ENCODE measurements at regions not wholly inside any gene's neighbourhood (a gene's known extent, or its start where the extent isn't known, plus 50 kb on each side); places are given as distances from the start of the nearest gene placed in this dataset.
"Not testable (repeated sequence)": the region's sequence is repeated elsewhere in the genome, so short reads cannot be mapped to it uniquely, and the experiment has no call there.

GRCh38 chr2:105989803-105990202 is 204.3 kb downstream of the UXS1 start:
- H3K36me3 Mint-ChIP-seq (ENCODE audit: low read depth) = peaks cover 26% of the 10 kb centered on the region
- H3K27me3 Mint-ChIP-seq, POLR2A ChIA-PET, DNase-seq, H3K4me3 Mint-ChIP-seq, H3K27ac Mint-ChIP-seq: not testable (repeated sequence)
- CTCF ChIA-PET = interaction anchor here (1.0 kb wide), 1 partner anchor 219 kb away, joined by 3 read pairs; no protein-coding TSS in a partner anchor
- H3K9me3 Mint-ChIP-seq = peaks cover 67% of the 10 kb centered on the region
- peaks cover 17% of the 10 kb centered on the region for H3K4me1 Mint-ChIP-seq

- peaks cover 62% of the 10 kb centered on the region for H3K9me3 Mint-ChIP-seq
- ChIA-PET CTCF (no interaction called here), POLR2A (no interaction called here)
- H3K4me3 Mint-ChIP-seq = no peak overlapping the region
- H3K4me1 Mint-ChIP-seq = peaks cover 18% of the 10 kb centered on the region
- no peak overlapping the region for H3K27ac Mint-ChIP-seq
- DNase-seq = no peak
- peaks cover 27% of the 10 kb centered on the region for H3K36me3 Mint-ChIP-seq (ENCODE audit: low read depth)
- H3K27me3 Mint-ChIP-seq = no peaks in the 10 kb centered on the region
Observed at GRCh38 chr2:105989070-105989469, 205.0 kb downstream of the UXS1 start.

DNA sequence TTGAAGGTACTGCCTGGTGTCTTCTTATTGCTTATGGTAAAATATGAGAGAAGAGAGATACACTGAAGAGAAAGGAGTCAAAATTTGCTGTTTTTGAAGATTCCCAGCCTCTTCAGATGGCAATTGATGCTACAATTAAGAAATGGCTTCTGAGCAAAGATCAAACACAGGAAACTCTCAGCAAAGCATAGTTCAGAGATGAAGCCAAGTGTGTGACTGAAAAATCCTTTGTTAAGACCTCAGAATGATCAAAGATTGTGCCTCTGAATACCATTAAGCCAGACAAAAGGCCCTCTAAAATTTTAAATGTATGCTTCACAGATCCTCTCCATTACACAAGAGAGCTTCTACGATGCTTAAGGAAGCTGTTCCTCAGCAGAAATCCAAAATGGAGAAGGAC is 216.3 kb downstream of the UXS1 start:
- Mint-ChIP-seq H3K36me3 (ENCODE audit: low read depth) (peaks cover 2% of the 10 kb centered on the region), H3K4me1 (peaks cover 9% of the 10 kb centered on the region), H3K9me3 (peaks cover 15% of the 10 kb centered on the region), H3K27ac (no peak overlapping the region), H3K4me3 (no peak overlapping the region), H3K27me3 (no peaks in the 10 kb centered on the region)
- POLR2A ChIA-PET = no interaction called here
- CTCF ChIA-PET = no interaction called here
- no peak for DNase-seq

GRCh38 chr2:105977212-105977611 is 216.9 kb downstream of the UXS1 start:
- H3K4me1 Mint-ChIP-seq = peaks cover 12% of the 10 kb centered on the region
- ChIA-PET CTCF (no interaction called here), POLR2A (no interaction called here)
- no peak for DNase-seq
- H3K27me3 Mint-ChIP-seq = no peaks in the 10 kb centered on the region
- H3K27ac Mint-ChIP-seq = no peak overlapping the region
- peaks cover 15% of the 10 kb centered on the region for H3K9me3 Mint-ChIP-seq
- H3K36me3 Mint-ChIP-seq (ENCODE audit: low read depth) = peaks cover 2% of the 10 kb centered on the region
- no peak overlapping the region for H3K4me3 Mint-ChIP-seq

GRCh38 chr2:105974812-105975211 is 219.3 kb downstream of the UXS1 start:
- POLR2A ChIA-PET = no interaction called here
- no peaks in the 10 kb centered on the region for H3K27me3 Mint-ChIP-seq
- no peak overlapping the region for H3K27ac Mint-ChIP-seq
- peaks cover 17% of the 10 kb centered on the region for H3K4me1 Mint-ChIP-seq
- no peak overlapping the region for H3K4me3 Mint-ChIP-seq
- no peak for DNase-seq
- H3K9me3 Mint-ChIP-seq = peaks cover 9% of the 10 kb centered on the region
- CTCF ChIA-PET = no interaction called here
- H3K36me3 Mint-ChIP-seq (ENCODE audit: low read depth) = peaks cover 2% of the 10 kb centered on the region

DNA sequence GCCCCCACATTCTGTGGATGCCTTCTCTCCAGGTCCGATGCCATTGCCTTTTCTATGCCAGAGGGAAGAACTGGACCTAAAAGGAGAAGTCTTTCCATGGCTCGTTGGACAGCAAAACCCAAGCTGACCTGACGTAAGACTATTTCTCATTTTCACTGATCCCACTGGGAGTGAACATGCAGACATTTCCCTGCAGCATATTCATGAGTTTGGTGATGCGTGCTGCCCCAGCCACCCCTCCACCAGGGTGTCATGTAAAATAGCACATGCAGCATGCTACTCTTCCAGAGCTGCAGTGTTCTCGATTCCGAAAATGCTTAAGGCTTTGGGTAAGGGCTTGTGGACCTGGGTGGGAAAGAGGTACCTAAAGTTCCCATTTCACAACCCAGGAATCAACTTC is 221.2 kb downstream of the UXS1 start:
- POLR2A ChIA-PET = no interaction called here
- Mint-ChIP-seq H3K4me1 (peaks cover 17% of the 10 kb centered on the region), H3K9me3 (peaks cover 4% of the 10 kb centered on the region), H3K27ac (no peak overlapping the region), H3K4me3 (no peak overlapping the region), H3K36me3 (ENCODE audit: low read depth) (peaks cover 2% of the 10 kb centered on the region), H3K27me3 (no peaks in the 10 kb centered on the region)
- CTCF ChIA-PET = no interaction called here
- no peak for DNase-seq

DNA sequence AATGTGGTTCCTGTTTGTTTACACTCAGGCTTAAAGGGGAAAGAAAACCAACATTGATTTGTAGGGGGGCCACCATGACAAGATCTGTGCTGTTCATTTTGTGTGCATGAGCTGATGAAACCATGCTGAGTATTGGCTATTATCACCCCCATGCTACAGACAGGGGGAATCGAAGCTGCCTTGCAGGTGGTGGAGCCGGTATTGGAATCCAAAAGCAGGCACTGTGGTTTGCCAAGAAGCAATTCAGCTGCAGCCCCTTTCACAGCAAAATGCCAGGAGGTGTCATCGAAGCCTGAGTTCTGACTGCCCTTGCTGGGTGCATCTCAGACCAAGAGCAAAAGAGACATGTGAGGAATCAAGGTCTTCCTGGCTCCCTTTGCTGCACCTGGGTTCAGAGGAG is 221.9 kb downstream of the UXS1 start:
- no peaks in the 10 kb centered on the region for H3K27me3 Mint-ChIP-seq
- ChIA-PET CTCF (no interaction called here), POLR2A (no interaction called here)
- no peak overlapping the region for H3K4me3 Mint-ChIP-seq
- no peaks in the 10 kb centered on the region for H3K9me3 Mint-ChIP-seq
- H3K4me1 Mint-ChIP-seq = peaks cover 16% of the 10 kb centered on the region
- DNase-seq = no peak
- H3K36me3 Mint-ChIP-seq (ENCODE audit: low read depth) = no peaks in the 10 kb centered on the region
- no peak overlapping the region for H3K27ac Mint-ChIP-seq

DNA sequence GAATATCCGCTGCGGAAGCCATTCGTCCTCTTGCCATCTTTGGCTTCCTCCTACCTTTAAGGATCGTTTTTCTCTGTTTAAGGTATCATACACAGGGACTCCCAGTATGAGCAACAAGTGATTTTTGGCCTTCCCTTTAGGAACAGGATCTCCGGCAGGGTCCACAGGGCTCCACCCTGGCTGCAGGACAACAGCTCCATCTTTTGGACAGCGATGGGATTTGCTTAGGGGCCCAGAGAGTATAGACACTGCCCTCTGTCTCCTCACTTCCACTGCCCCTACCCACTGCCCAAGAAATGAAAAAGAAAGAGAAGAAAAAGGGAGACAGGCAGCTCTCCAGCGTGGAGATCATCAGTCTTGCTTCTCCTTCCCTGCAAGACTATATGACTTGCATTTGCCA is 224.5 kb downstream of the UXS1 start:
- Mint-ChIP-seq H3K36me3 (ENCODE audit: low read depth) (no peaks in the 10 kb centered on the region), H3K4me3 (no peak overlapping the region), H3K27me3 (no peaks in the 10 kb centered on the region), H3K27ac (no peak overlapping the region), H3K9me3 (no peaks in the 10 kb centered on the region), H3K4me1 (peaks cover 10% of the 10 kb centered on the region)
- ChIA-PET CTCF (interaction anchor here (0.7 kb wide), 1 partner anchor 245 kb away, joined by 3 read pairs; no protein-coding TSS in a partner anchor), POLR2A (no interaction called here)
- DNase-seq = no peak

DNA sequence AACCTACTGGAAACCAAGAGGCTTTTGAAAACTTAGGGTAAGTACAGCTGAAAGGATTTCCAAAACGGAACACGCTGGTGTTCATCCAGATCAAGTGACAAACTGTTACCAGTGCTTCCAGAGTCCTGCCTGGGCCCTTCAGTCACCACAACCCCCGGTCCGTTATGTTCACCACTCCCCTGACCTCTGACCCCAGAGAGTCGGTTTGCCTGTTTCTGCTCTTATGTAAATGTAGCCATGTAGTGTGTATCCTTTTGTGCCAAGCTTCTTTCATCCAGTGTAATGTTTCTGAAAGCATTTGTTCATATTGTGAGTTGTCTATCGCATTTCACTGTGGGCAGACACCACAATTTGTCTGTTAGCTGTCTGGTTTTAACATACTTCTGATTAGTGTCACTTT is 217.5 kb downstream of the NCK2 start:
- no peaks in the 10 kb centered on the region for H3K27me3 Mint-ChIP-seq
- no peak overlapping the region for H3K27ac Mint-ChIP-seq
- no peaks in the 10 kb centered on the region for H3K36me3 Mint-ChIP-seq (ENCODE audit: low read depth)
- no peak overlapping the region for H3K4me3 Mint-ChIP-seq
- no peaks in the 10 kb centered on the region for H3K9me3 Mint-ChIP-seq
- DNase-seq = no peak
- CTCF ChIA-PET = interaction anchor here (0.6 to 1.5 kb wide), 3 partner anchors 49 to 509 kb away, joined by 3 to 4 read pairs (median 4); no protein-coding TSS in a partner anchor
- POLR2A ChIA-PET = no interaction called here
- no peaks in the 10 kb centered on the region for H3K4me1 Mint-ChIP-seq

GRCh38 chr2:105961599-105962146 is 217.0 kb downstream of the NCK2 start:
- ChIA-PET POLR2A (no interaction called here), CTCF (interaction anchor here (0.6 to 1.5 kb wide), 3 partner anchors 50 to 508 kb away, joined by 3 to 4 read pairs (median 4); no protein-coding TSS in a partner anchor)
- no peaks in the 10 kb centered on the region for H3K4me1 Mint-ChIP-seq
- no peak for DNase-seq
- no peaks in the 10 kb centered on the region for H3K9me3 Mint-ChIP-seq
- H3K27me3 Mint-ChIP-seq = no peaks in the 10 kb centered on the region
- no peak overlapping the region for H3K27ac Mint-ChIP-seq
- H3K4me3 Mint-ChIP-seq = no peak overlapping the region
- H3K36me3 Mint-ChIP-seq (ENCODE audit: low read depth) = no peaks in the 10 kb centered on the region

DNA sequence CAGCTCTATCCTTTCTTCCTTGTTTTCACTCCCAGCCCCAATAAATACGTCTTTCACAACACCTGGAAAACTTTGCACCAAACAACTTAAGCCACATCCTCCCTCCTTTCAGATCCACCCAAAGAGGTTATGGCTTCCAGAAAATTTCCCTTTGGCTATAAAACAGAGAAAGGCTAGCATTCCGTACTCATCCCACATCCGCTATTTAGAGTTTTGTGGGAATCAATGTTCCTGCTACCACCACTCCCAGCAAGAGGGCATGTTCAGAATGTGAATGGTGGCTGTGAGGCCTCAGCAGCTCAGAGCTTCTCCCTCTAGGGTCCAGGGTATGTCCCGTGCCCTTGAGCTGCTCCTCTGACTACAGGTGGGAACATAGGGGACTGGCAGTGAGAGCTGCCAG is 214.6 kb downstream of the NCK2 start:
- ChIA-PET CTCF (no interaction called here), POLR2A (no interaction called here)
- no peak overlapping the region for H3K27ac Mint-ChIP-seq
- DNase-seq = no peak
- H3K4me3 Mint-ChIP-seq = no peak overlapping the region
- H3K9me3 Mint-ChIP-seq = no peaks in the 10 kb centered on the region
- no peaks in the 10 kb centered on the region for H3K27me3 Mint-ChIP-seq
- no peaks in the 10 kb centered on the region for H3K4me1 Mint-ChIP-seq
- H3K36me3 Mint-ChIP-seq (ENCODE audit: low read depth) = no peaks in the 10 kb centered on the region

DNA sequence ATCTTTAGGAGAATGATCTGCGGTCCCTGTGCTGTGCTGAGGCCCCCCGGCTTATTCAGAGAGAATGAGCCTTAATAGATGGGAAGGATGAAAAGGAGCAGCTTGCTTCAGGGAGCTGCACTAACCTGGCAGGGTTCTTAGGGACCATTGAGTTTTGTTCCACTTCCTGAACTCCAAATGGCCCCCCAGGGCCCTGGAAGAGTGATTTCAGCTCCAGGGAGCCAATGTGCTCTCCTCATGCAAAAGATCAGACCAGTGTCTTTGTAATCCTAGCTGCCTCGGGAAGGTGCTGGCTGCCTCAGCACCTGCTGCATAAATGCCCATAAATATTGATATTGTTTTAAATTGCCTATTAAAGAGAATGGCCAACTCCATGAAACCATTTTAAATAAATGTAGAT is 210.2 kb downstream of the NCK2 start:
- POLR2A ChIA-PET = no interaction called here
- no peaks in the 10 kb centered on the region for H3K27me3 Mint-ChIP-seq
- CTCF ChIA-PET = interaction anchor here (0.9 to 1.5 kb wide), 2 partner anchors 11 to 39 kb away, joined by 3 read pairs; no protein-coding TSS in a partner anchor
- no peaks in the 10 kb centered on the region for H3K9me3 Mint-ChIP-seq
- H3K4me1 Mint-ChIP-seq = peaks cover 20% of the 10 kb centered on the region
- H3K4me3 Mint-ChIP-seq = no peak overlapping the region
- no peak for DNase-seq
- no peak overlapping the region for H3K27ac Mint-ChIP-seq
- no peaks in the 10 kb centered on the region for H3K36me3 Mint-ChIP-seq (ENCODE audit: low read depth)

DNA sequence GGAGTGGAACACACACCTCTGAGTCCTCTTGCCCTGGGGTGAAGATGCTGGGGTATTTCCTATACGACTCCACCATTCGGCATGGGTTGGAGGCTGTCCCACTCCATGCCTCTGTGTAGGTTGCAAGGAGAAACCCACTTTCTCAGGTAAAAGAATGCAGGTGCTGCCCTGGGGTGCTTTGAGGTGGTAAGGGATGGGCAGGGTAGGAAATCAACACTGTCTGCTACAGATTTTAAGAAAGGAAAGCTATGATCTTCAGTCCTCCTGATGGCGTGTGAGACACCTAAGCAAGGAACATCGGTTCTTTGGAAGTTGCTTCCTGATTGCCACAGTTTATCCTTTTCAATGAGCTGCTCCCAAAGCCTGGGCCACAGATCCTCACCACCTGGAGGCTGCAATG is 209.2 kb downstream of the NCK2 start:
- ChIA-PET CTCF (interaction anchor here (0.9 kb wide), 1 partner anchor 12 kb away, joined by 3 read pairs; no protein-coding TSS in a partner anchor), POLR2A (no interaction called here)
- Mint-ChIP-seq H3K27me3 (no peaks in the 10 kb centered on the region), H3K36me3 (ENCODE audit: low read depth) (no peaks in the 10 kb centered on the region), H3K4me3 (no peak overlapping the region), H3K9me3 (no peaks in the 10 kb centered on the region), H3K27ac (no peak overlapping the region), H3K4me1 (peaks cover 20% of the 10 kb centered on the region)
- no peak for DNase-seq

DNA sequence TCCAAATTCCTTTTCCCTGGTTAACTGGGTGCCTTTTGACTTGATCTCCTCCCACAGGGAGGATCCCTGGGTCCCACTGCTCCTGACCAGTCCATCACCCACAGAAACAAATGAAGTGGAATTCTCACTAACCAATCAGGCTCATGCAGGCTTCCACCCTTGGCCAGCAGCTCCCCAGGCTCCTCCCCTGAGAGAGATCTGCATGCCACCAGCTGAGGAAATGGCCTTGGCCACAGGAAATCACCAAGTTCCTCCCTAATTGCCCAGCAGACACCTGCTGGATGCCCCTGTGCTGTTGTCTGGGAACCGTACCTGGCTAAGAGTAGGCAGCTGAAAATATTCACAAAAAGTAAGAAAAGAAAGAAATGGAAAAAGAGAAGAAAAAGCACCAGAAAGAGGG is 207.4 kb downstream of the NCK2 start:
- Mint-ChIP-seq H3K27ac (no peak overlapping the region), H3K27me3 (no peaks in the 10 kb centered on the region), H3K4me3 (no peak overlapping the region), H3K4me1 (peaks cover 20% of the 10 kb centered on the region), H3K36me3 (ENCODE audit: low read depth) (no peaks in the 10 kb centered on the region), H3K9me3 (no peaks in the 10 kb centered on the region)
- POLR2A ChIA-PET = no interaction called here
- CTCF ChIA-PET = interaction anchor here (0.6 to 1.5 kb wide), 2 partner anchors 10 to 115 kb away, joined by 3 read pairs; no protein-coding TSS in a partner anchor
- DNase-seq = no peak

Measured in activated CD4-positive, alpha-beta T cell treated with anti-CD3 and anti-CD28 coated beads, Interleukin-2, amount 10 ng/mL, durations not matched to agents 7 days and 5 days (primary cell).